Breast epithelium (tissue), 3 donors: ENCODE measurements at regions not wholly inside any gene's neighbourhood (a gene's known extent, or its start where the extent isn't known, plus 50 kb on each side); places are given as distances from the start of the nearest gene placed in this dataset.

Experiments used
- POLR2A ChIP-seq: fragments of 450-650 bp; IDR thresholded peaks from one replicate; pipeline ENCODE4 v1.6.1; 2016; ENCODE audit warnings: antibody characterized with exemption, mild to moderate bottlenecking, moderate library complexity
- TF ChIP-seq, protein P1 (sequence below), 3 donors: fragments of 450-650 bp; IDR thresholded peaks; one replicate each; pipeline ENCODE4 v1.5.1; 2016 to 2017; ENCODE audit warnings: antibody characterized with exemption in 3 of 3, mild to moderate bottlenecking in 3 of 3, moderate library complexity in 3 of 3

DNA sequence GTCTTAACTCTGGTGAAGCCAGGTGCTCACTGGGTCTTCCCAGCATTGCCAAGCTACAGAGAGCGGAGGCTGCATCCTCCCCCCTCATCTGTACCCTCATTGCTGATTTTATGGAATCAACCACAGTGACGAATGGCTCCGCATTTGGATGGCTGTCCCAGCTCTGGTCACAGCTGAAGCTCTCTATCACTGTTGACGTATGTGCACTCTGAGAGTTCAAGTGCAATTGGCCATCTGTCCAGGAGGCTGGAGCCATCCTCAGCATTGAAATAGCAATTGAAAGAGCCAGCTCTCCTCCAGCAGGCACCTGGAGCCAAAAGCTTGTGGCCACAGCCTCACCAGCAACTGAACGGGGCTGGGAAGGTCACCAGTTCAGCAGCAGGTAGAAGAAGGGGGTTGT, 494.1 kb downstream of the TMEM114 start:
- TF ChIP-seq, protein P1, sequence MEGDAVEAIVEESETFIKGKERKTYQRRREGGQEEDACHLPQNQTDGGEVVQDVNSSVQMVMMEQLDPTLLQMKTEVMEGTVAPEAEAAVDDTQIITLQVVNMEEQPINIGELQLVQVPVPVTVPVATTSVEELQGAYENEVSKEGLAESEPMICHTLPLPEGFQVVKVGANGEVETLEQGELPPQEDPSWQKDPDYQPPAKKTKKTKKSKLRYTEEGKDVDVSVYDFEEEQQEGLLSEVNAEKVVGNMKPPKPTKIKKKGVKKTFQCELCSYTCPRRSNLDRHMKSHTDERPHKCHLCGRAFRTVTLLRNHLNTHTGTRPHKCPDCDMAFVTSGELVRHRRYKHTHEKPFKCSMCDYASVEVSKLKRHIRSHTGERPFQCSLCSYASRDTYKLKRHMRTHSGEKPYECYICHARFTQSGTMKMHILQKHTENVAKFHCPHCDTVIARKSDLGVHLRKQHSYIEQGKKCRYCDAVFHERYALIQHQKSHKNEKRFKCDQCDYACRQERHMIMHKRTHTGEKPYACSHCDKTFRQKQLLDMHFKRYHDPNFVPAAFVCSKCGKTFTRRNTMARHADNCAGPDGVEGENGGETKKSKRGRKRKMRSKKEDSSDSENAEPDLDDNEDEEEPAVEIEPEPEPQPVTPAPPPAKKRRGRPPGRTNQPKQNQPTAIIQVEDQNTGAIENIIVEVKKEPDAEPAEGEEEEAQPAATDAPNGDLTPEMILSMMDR (IDR thresholded peaks at IDR 0.05) = no peak
- no peak for TF ChIP-seq POLR2A
